ENCODE measurements at regions not wholly inside any gene's neighbourhood (a gene's known extent, or its start where the extent isn't known, plus 50 kb on each side); places are given as distances from the start of the nearest gene placed in this dataset.
"Not testable (repeated sequence)": the region's sequence is repeated elsewhere in the genome, so short reads cannot be mapped to it uniquely, and the experiment has no call there.

- peak; percentile 64 for DNase-seq (ENCODE audit: low read depth)
Observed at GRCh38 chr10:36493516-36493880, 631.9 kb upstream of the ANKRD30A start.

GRCh38 chr10:36492590-36493515 is 632.5 kb upstream of the ANKRD30A start:
- DNase-seq (ENCODE audit: low read depth), result peak; percentile 69

- no peak for DNase-seq (ENCODE audit: low read depth)
Observed at GRCh38 chr10:36491926-36492325, 633.5 kb upstream of the ANKRD30A start.

GRCh38 chr10:36489611-36490228 is 635.7 kb upstream of the ANKRD30A start:
- DNase-seq (ENCODE audit: low read depth), result peak; percentile 78

- DNase-seq (ENCODE audit: low read depth), result no peak
Observed at GRCh38 chr10:36489181-36489580, 636.2 kb upstream of the ANKRD30A start.

- DNase-seq (ENCODE audit: low read depth), result no peak
Observed at GRCh38 chr10:36488579-36488978, 636.8 kb upstream of the ANKRD30A start.

GRCh38 chr10:36479073-36479472 is 646.3 kb upstream of the ANKRD30A start:
- DNase-seq (ENCODE audit: low read depth), result no peak

- no peak for DNase-seq (ENCODE audit: low read depth)
Observed at GRCh38 chr10:36476399-36476798, 649.0 kb upstream of the ANKRD30A start.

- DNase-seq (ENCODE audit: low read depth), result no peak
Observed at GRCh38 chr10:36475746-36476145, 649.7 kb upstream of the ANKRD30A start.

GRCh38 chr10:36474456-36474855 is 650.9 kb upstream of the ANKRD30A start:
- no peak for DNase-seq (ENCODE audit: low read depth)

GRCh38 chr10:36473122-36473521 is 652.3 kb upstream of the ANKRD30A start:
- no peak for DNase-seq (ENCODE audit: low read depth)

- peak; percentile 87 for DNase-seq (ENCODE audit: low read depth)
Observed at GRCh38 chr10:36469585-36469984, 655.8 kb upstream of the ANKRD30A start.

- no peak for DNase-seq (ENCODE audit: low read depth)
Observed at GRCh38 chr10:36468620-36469019, 656.8 kb upstream of the ANKRD30A start.

- no peak for DNase-seq (ENCODE audit: low read depth)
Observed at GRCh38 chr10:36465604-36466379, 659.6 kb upstream of the ANKRD30A start.

GRCh38 chr10:36464291-36464690 is 661.1 kb upstream of the ANKRD30A start:
- DNase-seq (ENCODE audit: low read depth), result no peak

- no peak for DNase-seq (ENCODE audit: low read depth)
Observed at GRCh38 chr10:36463390-36463789, 662.0 kb upstream of the ANKRD30A start.

- DNase-seq (ENCODE audit: low read depth), result peak; percentile 55
Observed at GRCh38 chr10:36462194-36462593, 663.2 kb upstream of the ANKRD30A start.

- not testable (repeated sequence) for DNase-seq (ENCODE audit: low read depth)
Observed at GRCh38 chr10:36458437-36458836, 667.0 kb upstream of the ANKRD30A start.

GRCh38 chr10:36457751-36458150 is 667.6 kb upstream of the ANKRD30A start:
- DNase-seq (ENCODE audit: low read depth), result no peak

GRCh38 chr10:36455526-36456133 is 669.8 kb upstream of the ANKRD30A start:
- no peak for DNase-seq (ENCODE audit: low read depth)

GRCh38 chr10:36452851-36453250 is 672.5 kb upstream of the ANKRD30A start:
- no peak for DNase-seq (ENCODE audit: low read depth)

GRCh38 chr10:36451391-36451970 is 673.9 kb upstream of the ANKRD30A start:
- DNase-seq (ENCODE audit: low read depth), result no peak
